HG02610 (cell line): ENCODE measurements at regions not wholly inside any gene's neighbourhood (a gene's known extent, or its start where the extent isn't known, plus 50 kb on each side); places are given as distances from the start of the nearest gene placed in this dataset.

Experiments used
- ATAC-seq: cut with Tn5 transposase; IDR thresholded peaks from one replicate; pipeline ENCODE4 v1.9.1; 2021; ENCODE audit warnings: mild to moderate bottlenecking, moderate library complexity; ENCODE audit not compliant: unreplicated experiment

DNA sequence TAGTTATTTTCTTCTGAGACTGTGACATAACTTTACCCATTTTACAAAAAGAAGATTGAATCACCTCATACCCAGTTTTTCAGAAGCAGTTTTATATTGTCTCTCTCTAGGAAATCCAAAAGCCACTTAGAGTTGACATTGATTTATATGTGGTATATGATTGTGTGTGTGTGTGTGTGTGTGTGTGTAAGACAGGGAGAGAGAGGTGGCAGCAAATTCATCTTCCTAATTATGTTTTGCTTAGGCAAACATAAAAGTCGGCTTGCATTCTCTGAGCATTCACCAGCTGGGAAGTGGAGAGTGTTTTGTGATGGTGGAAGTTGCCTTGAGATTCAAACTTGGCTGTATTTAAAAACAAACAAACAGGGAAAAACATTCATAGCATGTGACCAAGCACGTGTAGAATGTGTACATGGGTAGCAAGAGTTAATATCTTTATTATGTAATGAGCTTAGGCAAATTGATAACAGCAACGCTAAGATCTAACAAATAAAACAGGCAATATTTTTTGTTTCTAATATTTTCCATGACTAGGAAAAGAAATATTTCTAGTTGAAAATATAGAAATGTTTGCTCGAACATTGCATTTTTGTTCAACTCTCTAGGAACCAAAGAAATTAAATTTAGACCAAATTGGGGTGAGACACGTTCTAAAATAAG lies 64.4 kb upstream of the IGF1R start:
- ATAC-seq = no peak

DNA sequence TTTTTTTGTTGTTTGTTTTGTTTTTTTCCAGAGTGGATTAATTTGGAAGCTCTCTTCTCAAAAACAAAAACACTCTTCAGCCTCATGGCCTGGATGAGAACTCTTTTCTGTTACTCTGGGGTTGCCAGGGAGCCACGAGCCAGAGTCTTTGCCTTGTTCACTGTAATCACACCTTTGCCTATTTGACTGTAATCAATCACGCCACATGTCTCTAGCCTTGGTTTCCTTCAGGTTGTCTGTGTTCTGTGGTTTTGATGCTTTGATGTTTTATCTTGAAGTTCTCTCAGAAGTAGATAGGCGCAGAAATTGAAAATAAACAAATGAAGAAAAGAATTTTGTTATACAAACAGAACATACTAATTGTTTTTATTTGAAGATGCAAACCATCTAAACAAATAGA lies 62.3 kb upstream of the IGF1R start:
- no peak for ATAC-seq

DNA sequence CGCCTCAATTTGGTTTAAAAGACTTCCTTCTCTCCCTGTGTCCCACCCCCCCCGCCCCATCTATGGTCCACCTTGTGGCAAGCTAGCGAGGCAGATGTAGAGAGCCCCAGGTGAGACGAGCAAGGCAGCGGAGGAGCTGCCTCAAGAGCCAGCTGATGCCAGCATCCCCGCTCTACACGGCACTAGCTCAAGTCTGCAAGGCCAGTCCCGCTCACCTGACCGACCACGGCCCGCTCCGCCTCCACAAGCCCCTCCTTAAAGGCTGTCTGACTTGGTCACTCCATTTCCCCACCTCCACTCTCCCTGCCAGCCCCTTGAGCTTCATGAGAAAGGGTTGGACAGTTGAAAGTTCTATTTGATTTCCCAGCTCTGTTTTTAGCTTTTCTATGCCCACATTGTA lies 56.2 kb upstream of the IGF1R start:
- ATAC-seq = no peak

DNA sequence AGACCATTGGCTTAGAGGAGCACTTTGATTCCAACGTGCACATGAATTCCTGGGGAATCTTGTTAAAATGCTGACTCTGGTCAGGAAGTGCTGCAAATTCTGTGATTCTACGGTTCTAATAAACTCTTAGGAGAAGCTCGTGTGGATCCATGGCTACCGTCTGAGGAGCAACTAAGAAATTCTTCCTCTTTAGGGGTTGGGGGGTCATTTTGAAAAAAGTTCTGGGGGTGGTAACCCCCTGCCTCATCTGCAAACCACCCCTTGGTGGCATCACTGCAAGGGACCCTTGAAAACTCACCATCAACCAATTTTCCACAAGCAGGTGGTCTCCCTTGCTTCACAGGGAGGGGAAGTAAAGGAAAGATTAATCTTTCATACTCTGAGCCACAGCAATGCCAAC lies 52.2 kb upstream of the IGF1R start:
- no peak for ATAC-seq

DNA sequence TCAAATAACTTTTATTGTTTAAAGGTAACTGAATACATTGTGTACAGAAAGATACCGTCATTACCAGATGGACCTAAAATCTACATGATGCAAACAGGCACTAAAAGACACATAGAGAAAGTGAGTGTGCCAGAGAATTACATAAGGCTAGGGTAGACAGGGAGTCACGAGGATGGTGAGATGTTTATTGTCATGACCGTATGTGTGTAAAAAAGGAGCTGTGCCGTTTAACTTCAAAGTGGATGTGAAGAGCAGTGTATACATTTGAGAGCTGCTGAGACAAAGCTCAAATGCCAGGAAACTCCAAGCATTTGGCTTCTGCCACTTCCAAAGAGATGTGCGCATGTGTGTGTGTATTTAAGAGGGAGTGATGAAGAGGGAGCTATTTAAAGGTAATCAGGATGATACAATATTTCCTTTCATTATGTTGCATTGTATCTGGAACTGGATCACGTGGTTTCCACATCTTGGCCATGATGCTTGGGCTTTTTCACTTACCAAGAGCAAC lies 51.4 kb upstream of the IGF1R start:
- ATAC-seq = no peak

DNA sequence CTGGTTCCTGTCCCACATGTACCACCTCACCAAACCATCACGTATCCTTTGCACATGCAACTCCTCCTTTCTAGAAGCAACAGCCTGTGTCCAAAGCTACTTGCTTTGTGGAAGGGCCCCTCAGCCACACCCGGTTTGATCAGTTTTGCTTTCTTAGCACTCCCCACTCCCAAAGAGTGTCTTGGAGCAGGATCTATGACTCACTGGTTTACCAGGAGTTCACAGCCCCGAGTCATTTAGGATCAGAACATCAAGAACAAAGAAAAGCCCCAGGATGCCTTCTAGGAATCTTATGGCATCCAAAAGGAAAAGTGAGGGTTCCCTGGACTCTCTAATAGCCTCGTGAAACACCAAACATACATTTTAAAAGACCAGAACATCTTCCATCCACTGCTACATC lies 50.7 kb upstream of the IGF1R start:
- ATAC-seq = no peak
